ENCODE measurements at regions not wholly inside any gene's neighbourhood (a gene's known extent, or its start where the extent isn't known, plus 50 kb on each side); places are given as distances from the start of the nearest gene placed in this dataset.

- Mint-ChIP-seq H3K27me3 (peaks cover 5% of the 10 kb centered on the region), H3K9me3 (ENCODE audit: low read depth) (no peaks in the 10 kb centered on the region), H3K4me3 (ENCODE audit: low read depth) (no peak overlapping the region), H3K36me3 (ENCODE audit: insufficient read depth) (no peaks in the 10 kb centered on the region), H3K4me1 (ENCODE audit: low read depth) (no peaks in the 10 kb centered on the region), H3K27ac (no peak overlapping the region)
- no peak for DNase-seq (ENCODE audit: low spot score, unreplicated experiment)
- TF ChIP-seq CTCF (IDR thresholded peaks at IDR 0.05; ENCODE audit: unreplicated experiment), result no peak
Measured at GRCh38 chr14:34241185-34241711, 220.8 kb downstream of the SPTSSA start.

- peaks cover 5% of the 10 kb centered on the region for H3K27me3 Mint-ChIP-seq
- no peaks in the 10 kb centered on the region for H3K9me3 Mint-ChIP-seq (ENCODE audit: low read depth)
- no peak overlapping the region for H3K27ac Mint-ChIP-seq
- no peaks in the 10 kb centered on the region for H3K4me1 Mint-ChIP-seq (ENCODE audit: low read depth)
- DNase-seq (ENCODE audit: low spot score, unreplicated experiment), result no peak
- H3K4me3 Mint-ChIP-seq (ENCODE audit: low read depth), result no peak overlapping the region
- TF ChIP-seq CTCF (IDR thresholded peaks at IDR 0.05; ENCODE audit: unreplicated experiment), result no peak
- no peaks in the 10 kb centered on the region for H3K36me3 Mint-ChIP-seq (ENCODE audit: insufficient read depth)
Measured at GRCh38 chr14:34238610-34239009, 223.4 kb downstream of the SPTSSA start.

GRCh38 chr14:34237677-34238076 lies 224.4 kb downstream of the SPTSSA start:
- Mint-ChIP-seq H3K27ac (no peak overlapping the region), H3K4me1 (ENCODE audit: low read depth) (no peaks in the 10 kb centered on the region), H3K36me3 (ENCODE audit: insufficient read depth) (no peaks in the 10 kb centered on the region), H3K9me3 (ENCODE audit: low read depth) (no peaks in the 10 kb centered on the region), H3K27me3 (peaks cover 5% of the 10 kb centered on the region), H3K4me3 (ENCODE audit: low read depth) (no peak overlapping the region)
- no peak for TF ChIP-seq CTCF (IDR thresholded peaks at IDR 0.05; ENCODE audit: unreplicated experiment)
- DNase-seq (ENCODE audit: low spot score, unreplicated experiment), result no peak

GRCh38 chr14:34237081-34237480 lies 225.0 kb downstream of the SPTSSA start:
- no peak for DNase-seq (ENCODE audit: low spot score, unreplicated experiment)
- Mint-ChIP-seq H3K4me3 (ENCODE audit: low read depth) (no peak overlapping the region), H3K27ac (no peak overlapping the region), H3K9me3 (ENCODE audit: low read depth) (no peaks in the 10 kb centered on the region), H3K36me3 (ENCODE audit: insufficient read depth) (no peaks in the 10 kb centered on the region), H3K27me3 (peaks cover 5% of the 10 kb centered on the region), H3K4me1 (ENCODE audit: low read depth) (no peaks in the 10 kb centered on the region)
- no peak for TF ChIP-seq CTCF (IDR thresholded peaks at IDR 0.05; ENCODE audit: unreplicated experiment)

- Mint-ChIP-seq H3K9me3 (ENCODE audit: low read depth) (no peaks in the 10 kb centered on the region), H3K4me1 (ENCODE audit: low read depth) (no peaks in the 10 kb centered on the region), H3K27ac (no peak overlapping the region), H3K4me3 (ENCODE audit: low read depth) (no peak overlapping the region), H3K36me3 (ENCODE audit: insufficient read depth) (no peaks in the 10 kb centered on the region), H3K27me3 (no peaks in the 10 kb centered on the region)
- no peak for DNase-seq (ENCODE audit: low spot score, unreplicated experiment)
- TF ChIP-seq CTCF (IDR thresholded peaks at IDR 0.05; ENCODE audit: unreplicated experiment), result no peak
Measured at GRCh38 chr14:34235643-34236300, 226.3 kb downstream of the SPTSSA start.
